ENCODE measurements at regions not wholly inside any gene's neighbourhood (a gene's known extent, or its start where the extent isn't known, plus 50 kb on each side); places are given as distances from the start of the nearest gene placed in this dataset.

GRCh38 chr12:13777374-13777773 lies 204.0 kb downstream of the GRIN2B start:
- TF ChIP-seq NR2F2 (IDR thresholded peaks at IDR 0.05): no peak
- TF ChIP-seq CTCF (IDR thresholded peaks at IDR 0.05; ENCODE audit: low read depth, low read length, missing input control): no peak
- TF ChIP-seq, protein P1, sequence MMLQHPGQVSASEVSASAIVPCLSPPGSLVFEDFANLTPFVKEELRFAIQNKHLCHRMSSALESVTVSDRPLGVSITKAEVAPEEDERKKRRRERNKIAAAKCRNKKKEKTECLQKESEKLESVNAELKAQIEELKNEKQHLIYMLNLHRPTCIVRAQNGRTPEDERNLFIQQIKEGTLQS (IDR thresholded peaks at IDR 0.05): no peak

Data from liver (tissue), 3 donors.